ENCODE measurements at regions not wholly inside any gene's neighbourhood (a gene's known extent, or its start where the extent isn't known, plus 50 kb on each side); places are given as distances from the start of the nearest gene placed in this dataset.

- DNase-seq, result no peak
Observed at GRCh38 chr12:127688906-127689428, 578.0 kb upstream of the TMEM132C start.

GRCh38 chr12:127690161-127690560 is 576.8 kb upstream of the TMEM132C start:
- no peak for DNase-seq

- no peak for DNase-seq
Observed at GRCh38 chr12:127696963-127697362, 570.0 kb upstream of the TMEM132C start.

- DNase-seq, result no peak
Observed at GRCh38 chr12:127703026-127703425, 563.9 kb upstream of the TMEM132C start.

- no peak for DNase-seq
Observed at GRCh38 chr12:127711108-127711507, 555.9 kb upstream of the TMEM132C start.

- no peak for DNase-seq
Observed at GRCh38 chr12:127712561-127712960, 554.4 kb upstream of the TMEM132C start.

- DNase-seq, result no peak
Observed at GRCh38 chr12:127716166-127716565, 550.8 kb upstream of the TMEM132C start.

GRCh38 chr12:127717278-127717677 is 549.7 kb upstream of the TMEM132C start:
- DNase-seq, result no peak

GRCh38 chr12:127720334-127720733 is 546.6 kb upstream of the TMEM132C start:
- no peak for DNase-seq

- DNase-seq, result no peak
Observed at GRCh38 chr12:127722611-127723010, 544.4 kb upstream of the TMEM132C start.

- no peak for DNase-seq
Observed at GRCh38 chr12:127723251-127723650, 543.7 kb upstream of the TMEM132C start.

GRCh38 chr12:127726671-127727315 is 540.2 kb upstream of the TMEM132C start:
- DNase-seq, result no peak

GRCh38 chr12:127728285-127728684 is 538.7 kb upstream of the TMEM132C start:
- no peak for DNase-seq

GRCh38 chr12:127728729-127729128 is 538.2 kb upstream of the TMEM132C start:
- no peak for DNase-seq

- no peak for DNase-seq
Observed at GRCh38 chr12:127729381-127729780, 537.6 kb upstream of the TMEM132C start.

- no peak for DNase-seq
Observed at GRCh38 chr12:127731657-127732056, 535.3 kb upstream of the TMEM132C start.

- no peak for DNase-seq
Observed at GRCh38 chr12:127742231-127742630, 524.7 kb upstream of the TMEM132C start.

GRCh38 chr12:127745469-127746212 is 521.3 kb upstream of the TMEM132C start:
- no peak for DNase-seq

GRCh38 chr12:127749416-127749815 is 517.6 kb upstream of the TMEM132C start:
- DNase-seq, result no peak

GRCh38 chr12:127750076-127750840 is 516.7 kb upstream of the TMEM132C start:
- no peak for DNase-seq

GRCh38 chr12:127752802-127753201 is 514.2 kb upstream of the TMEM132C start:
- DNase-seq, result no peak

- no peak for DNase-seq
Observed at GRCh38 chr12:127760357-127760756, 506.6 kb upstream of the TMEM132C start.

GRCh38 chr12:127760996-127761395 is 506.0 kb upstream of the TMEM132C start:
- DNase-seq, result no peak

- no peak for DNase-seq
Observed at GRCh38 chr12:127761880-127762279, 505.1 kb upstream of the TMEM132C start.

All from NCI-H2107 (cell line).